ENCODE measurements at regions not wholly inside any gene's neighbourhood (a gene's known extent, or its start where the extent isn't known, plus 50 kb on each side); places are given as distances from the start of the nearest gene placed in this dataset.

- Histone ChIP-seq H3K9ac (ENCODE audit: control insufficient read depth, extremely low read depth, insufficient read depth, low read length) (no peak overlapping the region), H3K4me1 (ENCODE audit: control insufficient read depth, extremely low read depth, insufficient read depth, low read length) (no peaks in the 10 kb centered on the region), H3K4me2 (ENCODE audit: control insufficient read depth, extremely low read depth, insufficient read depth, low read depth, low read length) (no peak overlapping the region), H3K79me2 (ENCODE audit: control insufficient read depth, insufficient read depth, low read length) (no peaks in the 10 kb centered on the region), H3K4me3 (ENCODE audit: control insufficient read depth in 2 of 3, extremely low read depth in 1 of 3, insufficient read depth in 2 of 3, low read depth in 1 of 3, low read length in 3 of 3) (no peak overlapping the region), H2AFZ (ENCODE audit: control insufficient read depth, low read length) (no peak overlapping the region), H3K36me3 (ENCODE audit: control insufficient read depth in 2 of 2, extremely low read depth in 1 of 2, insufficient read depth in 2 of 2, low read length in 2 of 2) (no peaks in the 10 kb centered on the region), H3K27ac (ENCODE audit: control insufficient read depth, insufficient read depth, low read length) (no peak overlapping the region), H4K20me1 (ENCODE audit: control insufficient read depth, extremely low read depth, insufficient read depth, low read length) (no peaks in the 10 kb centered on the region), H3K27me3 (ENCODE audit: control insufficient read depth, extremely low read depth, insufficient read depth, low read length) (no peaks in the 10 kb centered on the region), H3K9me3 (ENCODE audit: control insufficient read depth, low read depth, low read length) (no peaks in the 10 kb centered on the region), H3K9me1 (ENCODE audit: control insufficient read depth, extremely low read depth, insufficient read depth, low read length) (no peaks in the 10 kb centered on the region)
- DNase-seq (ENCODE audit: low read depth, low spot score) (no peak), FAIRE-seq (no peak)
- TF ChIP-seq CTCF (optimal IDR thresholded peaks at IDR 0.05 in 1 of 3, IDR thresholded peaks at IDR 0.05 in 1 of 3, conservative IDR thresholded peaks at IDR 0.05 in 1 of 3; ENCODE audit: extremely low read depth in 1 of 3, insufficient read depth in 2 of 3, low read length in 3 of 3) = no peak
- no peak for TF ChIP-seq EZH2 (IDR thresholded peaks at IDR 0.05; ENCODE audit: low read length)
- dilution Hi-C loops (cut with MboI; ENCODE audit: extremely low pct_ligation_motif_present, low sequenced_read_pairs) = no loop called here
Measured at GRCh38 chr11:92527467-92527866, 302.8 kb downstream of the FAT3 start.

- TF ChIP-seq CTCF (optimal IDR thresholded peaks at IDR 0.05 in 1 of 3, IDR thresholded peaks at IDR 0.05 in 1 of 3, conservative IDR thresholded peaks at IDR 0.05 in 1 of 3; ENCODE audit: extremely low read depth in 1 of 3, insufficient read depth in 2 of 3, low read length in 3 of 3) = no peak
- no peak for TF ChIP-seq EZH2 (IDR thresholded peaks at IDR 0.05; ENCODE audit: low read length)
Measured at GRCh38 chr11:92528001-92528400, 303.4 kb downstream of the FAT3 start.

More at GRCh38 chr11:92528001-92528400, 303.4 kb downstream of the FAT3 start:
- Histone ChIP-seq H3K79me2 (ENCODE audit: control insufficient read depth, insufficient read depth, low read length) (no peaks in the 10 kb centered on the region), H4K20me1 (ENCODE audit: control insufficient read depth, extremely low read depth, insufficient read depth, low read length) (no peaks in the 10 kb centered on the region), H3K9me1 (ENCODE audit: control insufficient read depth, extremely low read depth, insufficient read depth, low read length) (no peaks in the 10 kb centered on the region), H3K27me3 (ENCODE audit: control insufficient read depth, extremely low read depth, insufficient read depth, low read length) (no peaks in the 10 kb centered on the region), H2AFZ (ENCODE audit: control insufficient read depth, low read length) (no peak overlapping the region), H3K4me3 (ENCODE audit: control insufficient read depth in 2 of 3, extremely low read depth in 1 of 3, insufficient read depth in 2 of 3, low read depth in 1 of 3, low read length in 3 of 3) (no peak overlapping the region), H3K4me2 (ENCODE audit: control insufficient read depth, extremely low read depth, insufficient read depth, low read depth, low read length) (no peak overlapping the region), H3K9me3 (ENCODE audit: control insufficient read depth, low read depth, low read length) (no peaks in the 10 kb centered on the region), H3K4me1 (ENCODE audit: control insufficient read depth, extremely low read depth, insufficient read depth, low read length) (no peaks in the 10 kb centered on the region), H3K36me3 (ENCODE audit: control insufficient read depth in 2 of 2, extremely low read depth in 1 of 2, insufficient read depth in 2 of 2, low read length in 2 of 2) (no peaks in the 10 kb centered on the region), H3K27ac (ENCODE audit: control insufficient read depth, insufficient read depth, low read length) (no peak overlapping the region), H3K9ac (ENCODE audit: control insufficient read depth, extremely low read depth, insufficient read depth, low read length) (no peak overlapping the region)
- DNase-seq (ENCODE audit: low read depth, low spot score) = no peak
- FAIRE-seq = no peak
- dilution Hi-C loops (cut with MboI; ENCODE audit: extremely low pct_ligation_motif_present, low sequenced_read_pairs) = no loop called here

All from keratinocyte (primary cell).